ENCODE measurements at regions not wholly inside any gene's neighbourhood (a gene's known extent, or its start where the extent isn't known, plus 50 kb on each side); places are given as distances from the start of the nearest gene placed in this dataset.
A peak's percentile ranks its signal among the peaks of the same experiment; 100 is the strongest.

GRCh38 chr3:82082796-82083195 lies 321.4 kb upstream of the GBE1 start:
- Histone ChIP-seq H3K4me3 (ENCODE audit: low read depth, low read length) (no peak overlapping the region), H3K9me3 (ENCODE audit: control insufficient read depth, insufficient read depth, low read length) (no peaks in the 10 kb centered on the region), H3K4me1 (ENCODE audit: control insufficient read depth, insufficient read depth, low read length) (no peaks in the 10 kb centered on the region), H3K27ac (ENCODE audit: low read depth, low read length) (no peak overlapping the region), H3K27me3 (ENCODE audit: control insufficient read depth, insufficient read depth, low read length) (no peaks in the 10 kb centered on the region), H3K36me3 (ENCODE audit: control insufficient read depth, insufficient read depth, low read length) (no peaks in the 10 kb centered on the region)
- no peak for DNase-seq (ENCODE audit: low read depth in 4 of 6, low spot score in 6 of 6)

- Histone ChIP-seq H3K36me3 (ENCODE audit: control insufficient read depth, insufficient read depth, low read length) (no peaks in the 10 kb centered on the region), H3K4me3 (ENCODE audit: low read depth, low read length) (no peak overlapping the region), H3K27ac (ENCODE audit: low read depth, low read length) (no peak overlapping the region), H3K9me3 (ENCODE audit: control insufficient read depth, insufficient read depth, low read length) (no peaks in the 10 kb centered on the region), H3K4me1 (ENCODE audit: control insufficient read depth, insufficient read depth, low read length) (no peaks in the 10 kb centered on the region), H3K27me3 (ENCODE audit: control insufficient read depth, insufficient read depth, low read length) (no peaks in the 10 kb centered on the region)
- no CpG with 5 or more reads among the region's 2 CpGs for WGBS (ENCODE audit: insufficient coverage)
- peak in 1 of 6 donors; percentile 44 for DNase-seq (ENCODE audit: low read depth in 4 of 6, low spot score in 6 of 6)
Measured at GRCh38 chr3:82081351-82081750, 319.9 kb upstream of the GBE1 start.

- no peak overlapping the region for H3K27ac ChIP-seq (ENCODE audit: low read depth, low read length)
- WGBS (ENCODE audit: insufficient coverage) = no CpG with 5 or more reads among the region's 3 CpGs
Measured at GRCh38 chr3:82080792-82081191, 319.3 kb upstream of the GBE1 start.

GRCh38 chr3:82080261-82080660 lies 318.8 kb upstream of the GBE1 start:
- no peak overlapping the region for H3K4me3 ChIP-seq (ENCODE audit: low read depth, low read length)
- no peak for DNase-seq (ENCODE audit: low read depth in 4 of 6, low spot score in 6 of 6)
- no peak overlapping the region for H3K27ac ChIP-seq (ENCODE audit: low read depth, low read length)
- no peaks in the 10 kb centered on the region for H3K4me1 ChIP-seq (ENCODE audit: control insufficient read depth, insufficient read depth, low read length)
- H3K36me3 ChIP-seq (ENCODE audit: control insufficient read depth, insufficient read depth, low read length) = no peaks in the 10 kb centered on the region
- H3K27me3 ChIP-seq (ENCODE audit: control insufficient read depth, insufficient read depth, low read length) = no peaks in the 10 kb centered on the region
- H3K9me3 ChIP-seq (ENCODE audit: control insufficient read depth, insufficient read depth, low read length) = no peaks in the 10 kb centered on the region
- WGBS (ENCODE audit: insufficient coverage) = no CpG with 5 or more reads among the region's 3 CpGs

More at GRCh38 chr3:82080792-82081191, 319.3 kb upstream of the GBE1 start:
- Histone ChIP-seq H3K4me1 (ENCODE audit: control insufficient read depth, insufficient read depth, low read length) (no peaks in the 10 kb centered on the region), H3K27me3 (ENCODE audit: control insufficient read depth, insufficient read depth, low read length) (no peaks in the 10 kb centered on the region), H3K36me3 (ENCODE audit: control insufficient read depth, insufficient read depth, low read length) (no peaks in the 10 kb centered on the region), H3K4me3 (ENCODE audit: low read depth, low read length) (no peak overlapping the region), H3K9me3 (ENCODE audit: control insufficient read depth, insufficient read depth, low read length) (no peaks in the 10 kb centered on the region)
- no peak for DNase-seq (ENCODE audit: low read depth in 4 of 6, low spot score in 6 of 6)

DNA sequence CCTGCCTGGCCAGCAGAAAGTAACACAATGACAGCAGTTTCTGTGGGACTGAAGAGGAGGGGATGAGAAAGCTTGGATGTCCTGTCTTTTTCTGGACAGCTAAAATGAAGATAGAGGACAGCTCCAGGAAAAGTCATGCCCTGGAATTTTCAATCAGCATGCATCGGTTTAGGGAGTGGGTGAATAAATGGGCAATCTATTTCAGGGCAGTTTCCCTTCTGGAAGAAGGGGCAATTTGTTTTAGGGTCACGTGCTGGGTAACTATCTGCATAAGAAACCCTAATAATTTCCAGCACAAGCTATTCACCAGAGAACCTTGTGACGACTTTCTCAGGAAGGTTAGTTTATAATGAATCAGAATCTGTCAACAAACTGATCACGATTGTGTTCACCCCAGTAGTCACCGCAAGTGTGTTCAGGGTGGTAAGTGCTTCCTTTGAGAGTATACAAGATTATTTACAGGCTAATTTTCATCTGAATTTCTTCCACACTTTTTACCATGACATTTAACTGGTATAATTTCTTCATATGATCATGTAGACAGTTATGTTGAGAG lies 318.0 kb upstream of the GBE1 start:
- Histone ChIP-seq H3K36me3 (ENCODE audit: control insufficient read depth, insufficient read depth, low read length) (no peaks in the 10 kb centered on the region), H3K27me3 (ENCODE audit: control insufficient read depth, insufficient read depth, low read length) (no peaks in the 10 kb centered on the region), H3K9me3 (ENCODE audit: control insufficient read depth, insufficient read depth, low read length) (no peaks in the 10 kb centered on the region), H3K4me1 (ENCODE audit: control insufficient read depth, insufficient read depth, low read length) (no peaks in the 10 kb centered on the region), H3K4me3 (ENCODE audit: low read depth, low read length) (no peak overlapping the region), H3K27ac (ENCODE audit: low read depth, low read length) (no peak overlapping the region)
- no CpG with 5 or more reads among the region's 5 CpGs for WGBS (ENCODE audit: insufficient coverage)
- DNase-seq (ENCODE audit: low read depth in 4 of 6, low spot score in 6 of 6) = no peak

DNA sequence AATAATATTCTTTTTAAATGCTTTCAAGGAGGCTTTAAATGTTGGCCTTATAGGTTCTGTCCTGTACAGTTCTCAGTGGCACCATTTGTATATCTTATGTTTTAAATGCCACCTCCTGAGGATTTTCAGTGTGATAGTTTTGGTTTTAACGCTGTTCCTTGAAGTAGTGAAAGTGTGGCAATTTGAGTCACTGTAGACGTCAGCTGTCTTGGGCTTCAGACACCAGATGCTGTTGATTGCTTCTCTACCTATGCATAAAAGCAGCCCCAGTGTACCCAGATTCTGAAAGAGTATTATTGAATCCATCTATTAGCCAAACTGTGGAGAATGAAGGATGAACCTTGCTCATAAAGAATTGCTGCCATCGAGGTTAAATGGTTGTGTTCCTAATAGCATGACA lies 316.8 kb upstream of the GBE1 start:
- Histone ChIP-seq H3K4me1 (ENCODE audit: control insufficient read depth, insufficient read depth, low read length) (no peaks in the 10 kb centered on the region), H3K27ac (ENCODE audit: low read depth, low read length) (no peak overlapping the region), H3K9me3 (ENCODE audit: control insufficient read depth, insufficient read depth, low read length) (no peaks in the 10 kb centered on the region), H3K4me3 (ENCODE audit: low read depth, low read length) (no peak overlapping the region), H3K36me3 (ENCODE audit: control insufficient read depth, insufficient read depth, low read length) (no peaks in the 10 kb centered on the region), H3K27me3 (ENCODE audit: control insufficient read depth, insufficient read depth, low read length) (no peaks in the 10 kb centered on the region)
- no peak for DNase-seq (ENCODE audit: low read depth in 4 of 6, low spot score in 6 of 6)
- 42% methylated on average over 3 of the region's 3 CpGs for WGBS (ENCODE audit: insufficient coverage)

DNA sequence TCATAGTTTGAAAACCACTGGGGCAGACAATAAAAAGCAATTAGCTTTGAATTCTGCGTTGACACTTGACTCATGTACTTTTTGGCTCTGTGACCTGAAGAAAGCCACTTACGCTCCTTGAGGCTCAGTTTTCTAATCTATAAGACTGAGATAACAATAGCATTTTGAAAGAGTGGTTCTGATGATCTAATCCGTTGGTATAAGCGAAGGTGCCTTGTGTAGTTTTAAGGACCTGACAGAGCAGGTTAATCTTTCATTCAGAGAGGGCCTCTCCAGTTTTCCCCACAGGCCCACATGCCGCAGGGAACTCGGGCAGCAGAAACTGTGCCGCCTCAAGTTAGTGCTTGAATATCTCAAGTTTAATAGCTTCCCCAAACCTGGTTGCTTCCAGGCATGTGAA lies 306.0 kb upstream of the GBE1 start:
- no peak overlapping the region for H3K27ac ChIP-seq (ENCODE audit: low read depth, low read length)
- H3K9me3 ChIP-seq (ENCODE audit: control insufficient read depth, insufficient read depth, low read length) = no peaks in the 10 kb centered on the region
- no peaks in the 10 kb centered on the region for H3K4me1 ChIP-seq (ENCODE audit: control insufficient read depth, insufficient read depth, low read length)
- DNase-seq (ENCODE audit: low read depth in 4 of 6, low spot score in 6 of 6) = no peak
- H3K27me3 ChIP-seq (ENCODE audit: control insufficient read depth, insufficient read depth, low read length) = no peaks in the 10 kb centered on the region
- 95% methylated on average over 3 of the region's 7 CpGs for WGBS (ENCODE audit: insufficient coverage)
- H3K4me3 ChIP-seq (ENCODE audit: low read depth, low read length) = no peak overlapping the region
- H3K36me3 ChIP-seq (ENCODE audit: control insufficient read depth, insufficient read depth, low read length) = no peaks in the 10 kb centered on the region

GRCh38 chr3:82058809-82059208 lies 297.4 kb upstream of the GBE1 start:
- no peak for DNase-seq (ENCODE audit: low read depth in 4 of 6, low spot score in 6 of 6)
- Histone ChIP-seq H3K36me3 (ENCODE audit: control insufficient read depth, insufficient read depth, low read length) (no peaks in the 10 kb centered on the region), H3K4me3 (ENCODE audit: low read depth, low read length) (no peak overlapping the region), H3K27ac (ENCODE audit: low read depth, low read length) (no peak overlapping the region), H3K9me3 (ENCODE audit: control insufficient read depth, insufficient read depth, low read length) (no peaks in the 10 kb centered on the region), H3K27me3 (ENCODE audit: control insufficient read depth, insufficient read depth, low read length) (no peaks in the 10 kb centered on the region), H3K4me1 (ENCODE audit: control insufficient read depth, insufficient read depth, low read length) (no peaks in the 10 kb centered on the region)
- WGBS (ENCODE audit: insufficient coverage) = 60% methylated on average over 3 of the region's 8 CpGs

- Histone ChIP-seq H3K4me3 (ENCODE audit: low read depth, low read length) (no peak overlapping the region), H3K27ac (ENCODE audit: low read depth, low read length) (no peak overlapping the region), H3K4me1 (ENCODE audit: control insufficient read depth, insufficient read depth, low read length) (no peaks in the 10 kb centered on the region), H3K36me3 (ENCODE audit: control insufficient read depth, insufficient read depth, low read length) (no peaks in the 10 kb centered on the region), H3K27me3 (ENCODE audit: control insufficient read depth, insufficient read depth, low read length) (no peaks in the 10 kb centered on the region), H3K9me3 (ENCODE audit: control insufficient read depth, insufficient read depth, low read length) (no peaks in the 10 kb centered on the region)
- DNase-seq (ENCODE audit: low read depth in 4 of 6, low spot score in 6 of 6) = no peak
- WGBS (ENCODE audit: insufficient coverage) = 44% methylated on average over 2 of the region's 3 CpGs
Measured at GRCh38 chr3:82055792-82056191, 294.3 kb upstream of the GBE1 start.

DNA sequence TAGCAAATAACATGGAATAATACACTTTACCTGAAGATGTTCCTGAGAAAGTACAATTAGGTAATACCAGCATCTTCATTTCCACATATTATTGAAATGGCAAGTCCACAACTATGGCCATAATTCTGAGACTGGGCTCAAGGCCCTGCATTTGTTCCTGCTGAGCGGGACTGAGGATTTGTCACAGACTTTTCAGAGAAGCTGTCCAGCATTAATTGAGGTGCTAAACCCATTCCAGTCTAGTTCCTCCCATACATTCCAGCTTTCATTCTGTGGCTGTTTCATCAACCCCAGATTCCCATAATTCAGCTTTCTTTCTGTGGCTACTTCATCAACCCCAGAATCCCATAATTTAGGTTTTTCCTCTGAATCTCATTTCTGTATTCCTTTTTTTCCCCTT lies 293.4 kb upstream of the GBE1 start:
- no peak overlapping the region for H3K4me3 ChIP-seq (ENCODE audit: low read depth, low read length)
- WGBS (ENCODE audit: insufficient coverage) = 55% methylated on average over 1 of the region's 1 CpG
- H3K27me3 ChIP-seq (ENCODE audit: control insufficient read depth, insufficient read depth, low read length) = no peaks in the 10 kb centered on the region
- H3K4me1 ChIP-seq (ENCODE audit: control insufficient read depth, insufficient read depth, low read length) = no peaks in the 10 kb centered on the region
- no peaks in the 10 kb centered on the region for H3K36me3 ChIP-seq (ENCODE audit: control insufficient read depth, insufficient read depth, low read length)
- no peaks in the 10 kb centered on the region for H3K9me3 ChIP-seq (ENCODE audit: control insufficient read depth, insufficient read depth, low read length)
- DNase-seq (ENCODE audit: low read depth in 4 of 6, low spot score in 6 of 6) = no peak
- no peak overlapping the region for H3K27ac ChIP-seq (ENCODE audit: low read depth, low read length)
